HepG2 (cell line): ENCODE measurements at regions not wholly inside any gene's neighbourhood (a gene's known extent, or its start where the extent isn't known, plus 50 kb on each side); places are given as distances from the start of the nearest gene placed in this dataset.
A peak's percentile ranks its signal among the peaks of the same experiment; 100 is the strongest.

Source experiments
- DR1 ChIP-seq: sonication (generic); formaldehyde crosslinking; IDR thresholded peaks from 2 replicates; pipeline ENCODE4 v1.8.0; 2021; ENCODE audit warnings: mild to moderate bottlenecking, missing genetic modification reagents, inconsistent platforms
- E2F1 ChIP-seq: sonication (generic); formaldehyde crosslinking; IDR thresholded peaks from 2 replicates; pipeline ENCODE4 v1.5.0; 2020; ENCODE audit warnings: missing genetic modification reagents
- HCFC1 ChIP-seq: fragments of 150-350 bp; IDR thresholded peaks from 2 replicates; pipeline ENCODE4 v1.6.1; 2014; ENCODE audit warnings: low read depth, low read length
- HMG20B ChIP-seq: conservative IDR thresholded peaks from 2 replicates; pipeline ENCODE4 v1.6.1; 2016; ENCODE audit warnings: missing genetic modification reagents, missing compliant biosample characterization
- HMGA1 ChIP-seq: sonication (generic); formaldehyde crosslinking; conservative IDR thresholded peaks from 2 replicates; pipeline ENCODE4 v1.4.0; 2020; ENCODE audit warnings: missing genetic modification reagents
- HNF1B ChIP-seq: sonication (generic); formaldehyde crosslinking; IDR thresholded peaks from 2 replicates; pipeline ENCODE4 v1.5.1; 2020; ENCODE audit warnings: mild to moderate bottlenecking, moderate library complexity, missing genetic modification reagents
- HNRNPH1 ChIP-seq: fragments of 200-400 bp; formaldehyde crosslinking; optimal IDR thresholded peaks from 2 replicates; pipeline ENCODE3; 2017; ENCODE audit warnings: mild to moderate bottlenecking, low read depth, low read length
- HNRNPL ChIP-seq: fragments of 200-400 bp; formaldehyde crosslinking; IDR thresholded peaks from 2 replicates; pipeline ENCODE4 v1.6.1; 2017; ENCODE audit warnings: mild to moderate bottlenecking, low read depth, low read length
- ISX ChIP-seq: sonication (generic); formaldehyde crosslinking; conservative IDR thresholded peaks from 2 replicates; pipeline ENCODE4 v1.5.0; 2020; ENCODE audit warnings: missing genetic modification reagents
- JUND ChIP-seq: sonication (generic); formaldehyde crosslinking; IDR thresholded peaks from 2 replicates; pipeline ENCODE4 v1.8.0; 2022; ENCODE audit warnings: mild to moderate bottlenecking, missing genetic modification reagents
- KLF6 ChIP-seq: IDR thresholded peaks from 2 replicates; pipeline ENCODE4 v1.8.0; 2016; ENCODE audit warnings: missing biosample characterization, missing genetic modification reagents
- LCORL ChIP-seq, 2 experiments: fragments of 450-650 bp in 1 of 2; sonication (generic) in 1 of 2; formaldehyde crosslinking in 1 of 2; IDR thresholded peaks; 2 replicates each; pipeline versions ENCODE4 v1.5.0 to v1.6.1; 2017 to 2020; ENCODE audit warnings: antibody characterized with exemption in 1 of 2, missing genetic modification reagents in 1 of 2
- MAX ChIP-seq: IDR thresholded peaks from 2 replicates; pipeline ENCODE4 v1.6.1; 2012; ENCODE audit warnings: inconsistent platforms
- POLR2AphosphoS2 ChIP-seq: IDR thresholded peaks from 2 replicates; pipeline ENCODE4 v1.6.1; 2011; ENCODE audit warnings: low read depth, low read length, improper control_type of control experiment
- RORA ChIP-seq: sonication (generic); formaldehyde crosslinking; IDR thresholded peaks from 2 replicates; pipeline ENCODE4 v1.5.0; 2020; ENCODE audit warnings: mild to moderate bottlenecking, missing genetic modification reagents, moderate library complexity
- SMYD3 ChIP-seq: sonication (generic); formaldehyde crosslinking; IDR thresholded peaks from 2 replicates; pipeline ENCODE4 v1.8.1; 2023; ENCODE audit warnings: mild to moderate bottlenecking, missing genetic modification reagents
- TERF1 ChIP-seq: sonication (generic); formaldehyde crosslinking; IDR thresholded peaks from 2 replicates; pipeline ENCODE4 v1.8.0; 2022; ENCODE audit warnings: mild to moderate bottlenecking, missing genetic modification reagents, moderate library complexity
- YEATS4 ChIP-seq: sonication (generic); formaldehyde crosslinking; IDR thresholded peaks from 2 replicates; pipeline ENCODE4 v1.4.0; 2020; ENCODE audit warnings: missing genetic modification reagents, borderline replicate concordance
- ZBTB7A ChIP-seq: sonication (generic); formaldehyde crosslinking; IDR thresholded peaks from 2 replicates; pipeline ENCODE4 v1.8.0; 2022; ENCODE audit warnings: mild to moderate bottlenecking, missing genetic modification reagents
- ZFP36L1 ChIP-seq: sonication (generic); formaldehyde crosslinking; IDR thresholded peaks from 2 replicates; pipeline ENCODE4 v1.8.0; 2022; ENCODE audit warnings: mild to moderate bottlenecking, missing genetic modification reagents, moderate library complexity
- ZMYM4 ChIP-seq: sonication (generic); formaldehyde crosslinking; IDR thresholded peaks from 2 replicates; pipeline ENCODE4 v1.8.1; 2023; ENCODE audit warnings: mild to moderate bottlenecking, missing genetic modification reagents
- ZNF234 ChIP-seq: sonication (generic); formaldehyde crosslinking; conservative IDR thresholded peaks from 2 replicates; pipeline ENCODE4 v1.5.1; 2020; ENCODE audit warnings: mild to moderate bottlenecking, missing genetic modification reagents
- ZNF263 ChIP-seq: sonication (generic); formaldehyde crosslinking; IDR thresholded peaks from 2 replicates; pipeline ENCODE4 v1.4.0; 2020; ENCODE audit warnings: missing genetic modification reagents
- ZNF530 ChIP-seq: sonication (generic); formaldehyde crosslinking; IDR thresholded peaks from 2 replicates; pipeline ENCODE4 v1.5.0; 2020; ENCODE audit warnings: low read depth, mild to moderate bottlenecking, missing genetic modification reagents
- ZNF562 ChIP-seq: sonication (generic); formaldehyde crosslinking; IDR thresholded peaks from 2 replicates; pipeline ENCODE4 v1.8.0; 2022; ENCODE audit warnings: missing genetic modification reagents, borderline replicate concordance
- ZNF746 ChIP-seq: sonication (generic); formaldehyde crosslinking; IDR thresholded peaks from 2 replicates; pipeline ENCODE4 v1.8.0; 2022; ENCODE audit warnings: mild to moderate bottlenecking, missing genetic modification reagents
- ZNF766 ChIP-seq: sonication (generic); formaldehyde crosslinking; IDR thresholded peaks from 2 replicates; pipeline ENCODE4 v1.5.0; 2020; ENCODE audit warnings: missing genetic modification reagents, borderline replicate concordance
- ZNF792 ChIP-seq: IDR thresholded peaks from 2 replicates; pipeline ENCODE4 v1.6.1; 2016

- TF ChIP-seq SMYD3 (no peak), ZNF234 (CRISPR knock-in tag) (no peak), ZNF766 (0 out of 2 replicates have a peak, but pooled peaks have one; percentile 9), HNRNPL (peak; percentile 98), TERF1 (CRISPR knock-in tag) (no peak), YEATS4 (CRISPR knock-in tag) (0 out of 2 replicates have a peak, but pooled peaks have one; percentile 60), E2F1 (no peak), ZNF263 (CRISPR knock-in tag) (peak; percentile 57; the same call in 1 of the 2 replicates), HNF1B (peak; percentile 68; the same call in 1 of the 2 replicates), ZFP36L1 (CRISPR knock-in tag) (no peak), ZBTB7A (CRISPR knock-in tag) (0 out of 2 replicates have a peak, but pooled peaks have one; percentile 27), LCORL (IDR thresholded peaks at IDR 0.05) (0 out of 2 replicates have a peak, but pooled peaks have one; percentile 49), LCORL (CRISPR knock-in tag; IDR thresholded peaks at IDR 0.05) (peak; percentile 78), DR1 (CRISPR knock-in tag) (0 out of 2 replicates have a peak, but pooled peaks have one; percentile 40), HMG20B (CRISPR knock-in tag) (no peak), ZMYM4 (CRISPR knock-in tag) (peak; percentile 92), RORA (CRISPR knock-in tag) (no peak), JUND (CRISPR knock-in tag) (no peak), HCFC1 (no peak), POLR2AphosphoS2 (no peak), HMGA1 (CRISPR knock-in tag) (no peak), ISX (CRISPR knock-in tag) (no peak), KLF6 (CRISPR knock-in tag) (no peak; the same call in 1 of the 2 replicates), ZNF562 (CRISPR knock-in tag) (no peak), MAX (peak; percentile 75; the same call in 1 of the 2 replicates), ZNF530 (CRISPR knock-in tag) (no peak), ZNF792 (CRISPR knock-in tag) (peak; percentile 16; the same call in 1 of the 2 replicates), HNRNPH1 (no peak), ZNF746 (CRISPR knock-in tag) (no peak)
These were observed 101.6 kb upstream of the LPP start (continued) for GRCh38 chr3:188052169-188053035.
